Right lobe of liver (tissue), 4 donors: ENCODE measurements at regions not wholly inside any gene's neighbourhood (a gene's known extent, or its start where the extent isn't known, plus 50 kb on each side); places are given as distances from the start of the nearest gene placed in this dataset.
"Not testable (repeated sequence)": the region's sequence is repeated elsewhere in the genome, so short reads cannot be mapped to it uniquely, and the experiment has no call there.

Source experiments
- POLR2A ChIP-seq: fragments of 450-650 bp; IDR thresholded peaks from one replicate; pipeline ENCODE4 v1.6.1; 2017; ENCODE audit warnings: antibody characterized with exemption, mild to moderate bottlenecking
- TF ChIP-seq, protein P1 (sequence below), 4 donors: fragments of 200-600 bp in 3 of 4; fragments of 450-650 bp in 1 of 4; IDR thresholded peaks; one replicate each; pipeline versions ENCODE4 v1.5.1 to v1.8.0; 2016 to 2022; ENCODE audit warnings: antibody characterized with exemption in 4 of 4, mild to moderate bottlenecking in 2 of 4
- donor health status: DM: no; HTN: no; CAD: no.
- donor health status: DM: no; HTN: no; CAD: no.
- donor health status: DM: no; HTN: yes; CAD: no.

DNA sequence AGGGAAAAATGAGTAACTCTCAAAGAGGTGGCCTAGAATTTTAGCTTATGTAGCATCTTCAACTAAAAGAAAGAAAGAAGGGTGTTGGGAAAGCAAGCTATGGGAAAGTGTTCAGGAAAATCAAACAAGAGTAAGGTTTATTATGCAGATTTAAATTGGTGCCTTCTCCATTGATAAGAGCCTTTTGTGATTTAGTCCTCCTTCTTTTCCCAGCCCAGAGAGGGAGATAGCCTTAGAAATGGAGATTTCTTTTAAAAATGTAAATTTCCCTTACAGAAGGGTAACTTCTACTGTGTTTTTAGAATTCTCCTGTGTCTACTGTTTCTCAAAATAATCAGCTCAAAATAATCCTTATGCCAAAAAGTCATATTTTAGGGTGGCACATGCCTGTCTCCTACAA, 104.5 kb downstream of the FAM72B start:
- TF ChIP-seq, protein P1, sequence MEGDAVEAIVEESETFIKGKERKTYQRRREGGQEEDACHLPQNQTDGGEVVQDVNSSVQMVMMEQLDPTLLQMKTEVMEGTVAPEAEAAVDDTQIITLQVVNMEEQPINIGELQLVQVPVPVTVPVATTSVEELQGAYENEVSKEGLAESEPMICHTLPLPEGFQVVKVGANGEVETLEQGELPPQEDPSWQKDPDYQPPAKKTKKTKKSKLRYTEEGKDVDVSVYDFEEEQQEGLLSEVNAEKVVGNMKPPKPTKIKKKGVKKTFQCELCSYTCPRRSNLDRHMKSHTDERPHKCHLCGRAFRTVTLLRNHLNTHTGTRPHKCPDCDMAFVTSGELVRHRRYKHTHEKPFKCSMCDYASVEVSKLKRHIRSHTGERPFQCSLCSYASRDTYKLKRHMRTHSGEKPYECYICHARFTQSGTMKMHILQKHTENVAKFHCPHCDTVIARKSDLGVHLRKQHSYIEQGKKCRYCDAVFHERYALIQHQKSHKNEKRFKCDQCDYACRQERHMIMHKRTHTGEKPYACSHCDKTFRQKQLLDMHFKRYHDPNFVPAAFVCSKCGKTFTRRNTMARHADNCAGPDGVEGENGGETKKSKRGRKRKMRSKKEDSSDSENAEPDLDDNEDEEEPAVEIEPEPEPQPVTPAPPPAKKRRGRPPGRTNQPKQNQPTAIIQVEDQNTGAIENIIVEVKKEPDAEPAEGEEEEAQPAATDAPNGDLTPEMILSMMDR (IDR thresholded peaks at IDR 0.05): not testable (repeated sequence)
- not testable (repeated sequence) for TF ChIP-seq POLR2A
